Uterus (tissue), 3 donors: ENCODE measurements at regions not wholly inside any gene's neighbourhood (a gene's known extent, or its start where the extent isn't known, plus 50 kb on each side); places are given as distances from the start of the nearest gene placed in this dataset.

ENCODE experiments used
- DNase-seq, 2 donors: peaks; one replicate each; pipeline ENCODE4 v3.0.0-alpha.2; 2019 to 2020
- H3K27ac ChIP-seq, 2 donors: fragments of 200-600 bp; sonication (generic); 1 replicate in 1 of 2; 2 replicates in 1 of 2; pipeline ENCODE4 v1.5.1; 2016 to 2018
- H3K27me3 ChIP-seq, 2 donors: fragments of 200-600 bp; sonication (generic); one replicate each; pipeline ENCODE4 v1.5.1; 2018 to 2019; ENCODE audit warnings: control low read depth in 1 of 2
- H3K36me3 ChIP-seq, 2 donors: fragments of 200-600 bp; sonication (generic); one replicate each; pipeline ENCODE4 v1.5.1; 2019; ENCODE audit warnings: control low read depth in 1 of 2
- H3K4me1 ChIP-seq, 2 donors: fragments of 200-600 bp; sonication (generic); one replicate each; pipeline ENCODE4 v1.5.1; 2018 to 2019; ENCODE audit warnings: control low read depth in 1 of 2
- H3K4me3 ChIP-seq, 2 donors: fragments of 200-600 bp; sonication (generic); 1 replicate in 1 of 2; 2 replicates in 1 of 2; pipeline ENCODE4 v1.5.1; 2018 to 2019; ENCODE audit warnings: mild to moderate bottlenecking in 1 of 2
- H3K9me3 ChIP-seq, 2 donors: fragments of 200-600 bp; sonication (generic); one replicate each; pipeline ENCODE4 v1.5.1; 2019; ENCODE audit warnings: control low read depth in 1 of 2
- CTCF ChIP-seq, 4 experiments: fragments of 200-600 bp in 2 of 4; fragments of 450-650 bp in 2 of 4; sonication (generic) in 2 of 4; IDR thresholded peaks; one replicate each; pipeline ENCODE4 v1.5.1; 2016 to 2019; ENCODE audit warnings: antibody characterized with exemption in 4 of 4, mild to moderate bottlenecking in 2 of 4, moderate library complexity in 1 of 4
- POLR2A ChIP-seq, 2 donors: fragments of 450-650 bp; IDR thresholded peaks; one replicate each; pipeline ENCODE4 v1.6.1; 2016; ENCODE audit warnings: antibody characterized with exemption in 2 of 2, mild to moderate bottlenecking in 1 of 2, moderate library complexity in 1 of 2
- intact Hi-C: fragments of 100-400 bp; cut with DNase I; formaldehyde crosslinking; loops from one replicate; pipeline ENCODE4 v1.15.1; 2023; ENCODE audit warnings: low total_unique reads
- donor health status: DM: yes; HTN: yes; CAD: no.

DNA sequence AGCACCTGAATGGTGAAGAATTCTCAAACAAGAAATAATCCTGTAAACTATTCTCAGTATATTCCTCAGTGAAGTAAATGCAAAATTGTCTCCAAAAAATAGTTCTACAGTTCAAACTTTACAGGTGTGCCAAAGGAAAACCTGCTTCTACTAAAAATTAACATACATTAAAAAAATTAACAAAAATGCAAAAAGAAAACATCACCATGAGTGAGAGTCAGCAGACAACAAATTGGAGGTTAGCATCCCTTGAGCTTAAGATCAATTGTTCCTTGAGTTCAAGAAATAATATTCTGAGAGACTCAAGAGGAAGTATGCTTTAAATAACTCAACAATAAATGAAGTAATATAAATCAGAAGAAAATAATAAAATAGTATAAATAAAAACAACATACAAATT, 278.4 kb upstream of the MME start:
- TF ChIP-seq POLR2A (IDR thresholded peaks at IDR 0.05) (no peak), CTCF (IDR thresholded peaks at IDR 0.05) (no peak)
- H3K4me3 ChIP-seq = no peak overlapping the region
- DNase-seq = no peak
- H3K27ac ChIP-seq = no peak overlapping the region
- H3K36me3 ChIP-seq = no peaks in the 10 kb centered on the region
- H3K9me3 ChIP-seq = no peaks in the 10 kb centered on the region
- intact Hi-C loops = no loop called here
- H3K27me3 ChIP-seq = no peaks in the 10 kb centered on the region
- no peaks in the 10 kb centered on the region for H3K4me1 ChIP-seq

DNA sequence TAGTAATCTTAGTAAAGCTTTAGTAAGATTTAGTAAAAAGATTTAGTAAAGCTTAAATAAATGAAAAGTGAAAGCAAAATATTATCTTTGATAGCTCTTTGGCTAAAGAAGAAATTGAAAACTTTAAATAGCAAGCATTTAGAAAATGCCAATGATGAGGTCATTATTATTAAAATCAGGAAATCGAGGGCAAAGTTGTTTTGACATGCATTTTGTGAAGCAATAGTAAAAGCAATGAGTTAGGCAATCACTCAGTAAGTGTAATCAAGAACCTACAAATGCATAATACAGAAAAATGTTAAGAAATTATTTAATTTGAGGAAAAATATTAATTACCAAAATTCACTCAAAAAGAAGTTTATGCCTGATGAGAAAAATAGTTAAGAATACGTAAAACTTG, 280.3 kb upstream of the MME start:
- intact Hi-C loops = no loop called here
- DNase-seq = no peak
- no peak overlapping the region for H3K4me3 ChIP-seq

DNA sequence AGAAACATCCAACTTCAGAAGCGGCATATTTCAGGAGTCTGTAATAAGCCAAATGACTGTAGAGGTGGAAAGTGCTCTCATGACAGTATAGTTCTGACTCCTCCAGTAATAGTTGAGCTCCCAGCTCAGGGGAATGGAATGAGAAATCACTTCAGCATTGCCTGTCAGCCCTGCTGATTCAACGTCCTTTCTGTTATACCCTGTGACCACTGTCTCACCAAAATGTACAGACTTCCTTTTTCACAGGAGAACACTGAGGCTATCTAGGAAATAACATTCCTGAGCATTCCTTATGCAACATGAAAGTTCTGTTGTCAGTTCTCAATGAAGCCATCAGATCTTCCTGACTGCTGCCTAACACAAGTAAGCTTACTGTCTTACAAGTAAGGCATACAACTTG, 284.5 kb upstream of the MME start:
- Histone ChIP-seq H3K4me3 (no peak overlapping the region), H3K27ac (no peak overlapping the region), H3K27me3 (no peaks in the 10 kb centered on the region), H3K4me1 (no peaks in the 10 kb centered on the region), H3K36me3 (no peaks in the 10 kb centered on the region), H3K9me3 (no peaks in the 10 kb centered on the region)
- DNase-seq = no peak
- intact Hi-C loops = no loop called here
- TF ChIP-seq POLR2A (IDR thresholded peaks at IDR 0.05) = no peak
- TF ChIP-seq CTCF (IDR thresholded peaks at IDR 0.05) = no peak

More for the DNA sequence above, 280.3 kb upstream of the MME start:
- Histone ChIP-seq H3K27me3 (no peaks in the 10 kb centered on the region), H3K27ac (no peak overlapping the region), H3K9me3 (no peaks in the 10 kb centered on the region), H3K4me1 (no peaks in the 10 kb centered on the region), H3K36me3 (no peaks in the 10 kb centered on the region)
- TF ChIP-seq CTCF (IDR thresholded peaks at IDR 0.05) = no peak
- TF ChIP-seq POLR2A (IDR thresholded peaks at IDR 0.05) = no peak

DNA sequence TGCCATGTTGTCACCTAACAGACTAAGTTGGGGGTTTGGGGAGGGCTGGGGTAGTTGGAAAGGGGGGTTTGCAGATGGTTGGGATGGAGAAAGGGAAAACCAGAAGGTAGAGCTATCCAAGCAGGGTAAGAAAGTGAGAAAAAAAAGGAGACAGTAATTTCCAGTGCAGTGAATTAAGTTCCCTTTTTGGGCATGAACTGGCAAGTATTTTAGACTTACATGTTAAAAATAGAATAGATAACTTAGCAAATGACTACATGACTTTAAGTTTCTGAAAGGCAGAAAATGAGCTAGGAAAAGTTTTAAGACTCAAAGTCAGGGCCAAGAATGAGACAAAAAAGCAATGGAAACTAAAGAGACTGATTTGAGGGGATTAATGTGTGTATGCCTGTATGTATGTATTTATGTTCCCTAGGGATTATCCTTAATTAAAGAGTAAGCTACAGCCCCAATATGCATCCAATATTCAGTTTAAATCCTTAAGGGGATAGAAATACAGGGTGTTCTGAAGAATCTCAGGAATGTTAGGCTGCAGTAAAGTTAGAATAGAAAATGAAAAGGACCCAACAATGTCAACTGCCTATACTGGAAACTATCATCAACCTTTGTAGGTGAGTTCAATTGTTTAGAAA, 285.2 kb upstream of the MME start:
- TF ChIP-seq POLR2A (IDR thresholded peaks at IDR 0.05) (no peak), CTCF (IDR thresholded peaks at IDR 0.05) (no peak)
- no peak for DNase-seq

GRCh38 chr3:154794391-154794790, 285.7 kb upstream of the MME start:
- no peak overlapping the region for H3K27ac ChIP-seq
- TF ChIP-seq POLR2A (IDR thresholded peaks at IDR 0.05) = no peak
- no peak for TF ChIP-seq CTCF (IDR thresholded peaks at IDR 0.05)

More for the DNA sequence above, 285.2 kb upstream of the MME start:
- Histone ChIP-seq H3K36me3 (no peaks in the 10 kb centered on the region), H3K4me1 (no peaks in the 10 kb centered on the region), H3K27ac (no peak overlapping the region), H3K4me3 (no peak overlapping the region), H3K9me3 (no peaks in the 10 kb centered on the region), H3K27me3 (no peaks in the 10 kb centered on the region)
- intact Hi-C loops = no loop called here

More at GRCh38 chr3:154794391-154794790, 285.7 kb upstream of the MME start:
- DNase-seq = no peak
- H3K4me1 ChIP-seq = no peaks in the 10 kb centered on the region
- intact Hi-C loops = no loop called here
- no peaks in the 10 kb centered on the region for H3K27me3 ChIP-seq
- H3K9me3 ChIP-seq = no peaks in the 10 kb centered on the region
- no peak overlapping the region for H3K4me3 ChIP-seq
- no peaks in the 10 kb centered on the region for H3K36me3 ChIP-seq
